ENCODE measurements at regions not wholly inside any gene's neighbourhood (a gene's known extent, or its start where the extent isn't known, plus 50 kb on each side); places are given as distances from the start of the nearest gene placed in this dataset.

GRCh38 chr17:13256545-13256944 lies 238.7 kb upstream of the ELAC2 start:
- no peaks in the 10 kb centered on the region for H3K4me1 ChIP-seq (ENCODE audit: low read depth, poor library complexity, severe bottlenecking)
- no peaks in the 10 kb centered on the region for H3K27me3 ChIP-seq (ENCODE audit: insufficient read depth, low read depth)
- no peak overlapping the region for H3K27ac ChIP-seq
- no peak overlapping the region for H3K4me3 ChIP-seq (IDR thresholded peaks at IDR 0.05; ENCODE audit: insufficient read depth, low read depth, low read length)
- H3K36me3 ChIP-seq (ENCODE audit: insufficient read depth): no peaks in the 10 kb centered on the region
- no peaks in the 10 kb centered on the region for H3K79me2 ChIP-seq (ENCODE audit: insufficient read depth, low read depth)
- no peak overlapping the region for H3K9ac ChIP-seq
- H4K20me1 ChIP-seq (ENCODE audit: insufficient read depth): no peaks in the 10 kb centered on the region
- H2AFZ ChIP-seq (ENCODE audit: low read depth): no peak overlapping the region
- TF ChIP-seq, protein P1, sequence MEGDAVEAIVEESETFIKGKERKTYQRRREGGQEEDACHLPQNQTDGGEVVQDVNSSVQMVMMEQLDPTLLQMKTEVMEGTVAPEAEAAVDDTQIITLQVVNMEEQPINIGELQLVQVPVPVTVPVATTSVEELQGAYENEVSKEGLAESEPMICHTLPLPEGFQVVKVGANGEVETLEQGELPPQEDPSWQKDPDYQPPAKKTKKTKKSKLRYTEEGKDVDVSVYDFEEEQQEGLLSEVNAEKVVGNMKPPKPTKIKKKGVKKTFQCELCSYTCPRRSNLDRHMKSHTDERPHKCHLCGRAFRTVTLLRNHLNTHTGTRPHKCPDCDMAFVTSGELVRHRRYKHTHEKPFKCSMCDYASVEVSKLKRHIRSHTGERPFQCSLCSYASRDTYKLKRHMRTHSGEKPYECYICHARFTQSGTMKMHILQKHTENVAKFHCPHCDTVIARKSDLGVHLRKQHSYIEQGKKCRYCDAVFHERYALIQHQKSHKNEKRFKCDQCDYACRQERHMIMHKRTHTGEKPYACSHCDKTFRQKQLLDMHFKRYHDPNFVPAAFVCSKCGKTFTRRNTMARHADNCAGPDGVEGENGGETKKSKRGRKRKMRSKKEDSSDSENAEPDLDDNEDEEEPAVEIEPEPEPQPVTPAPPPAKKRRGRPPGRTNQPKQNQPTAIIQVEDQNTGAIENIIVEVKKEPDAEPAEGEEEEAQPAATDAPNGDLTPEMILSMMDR (conservative IDR thresholded peaks at IDR 0.05; ENCODE audit: low read depth, low read length): no peak
- H3K4me2 ChIP-seq: no peak overlapping the region

DNA sequence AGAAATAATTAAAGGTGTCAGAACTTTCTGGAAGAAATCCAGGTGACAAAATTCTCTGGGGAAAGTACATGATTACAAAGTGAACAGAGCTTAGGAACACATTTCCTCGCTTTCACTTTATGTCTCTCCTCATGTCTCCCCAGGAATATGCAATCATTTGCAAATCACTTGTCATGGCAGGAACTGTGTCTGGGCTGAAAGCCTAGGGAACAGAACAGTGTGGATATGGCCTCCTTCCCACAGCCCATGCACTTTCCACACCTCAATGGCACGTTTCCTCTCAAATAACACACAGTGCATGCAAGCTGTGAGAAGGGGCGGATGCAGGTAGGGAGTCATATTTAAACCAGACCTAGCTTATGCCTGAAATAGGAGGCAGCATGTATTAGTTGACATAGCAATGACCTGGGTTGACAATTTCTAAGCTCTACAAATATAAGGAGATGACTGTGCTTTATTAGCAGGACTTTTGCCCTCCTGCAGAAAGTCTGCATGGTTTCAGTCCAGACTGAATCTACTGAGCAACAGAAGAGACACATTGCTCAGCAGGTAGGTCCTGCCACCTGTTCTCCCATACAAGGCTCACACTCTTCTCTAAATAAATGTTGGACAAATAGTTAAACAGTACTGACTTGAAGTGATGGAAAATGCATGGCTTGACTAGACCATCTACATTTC lies 236.0 kb upstream of the ELAC2 start:
- no peaks in the 10 kb centered on the region for H3K4me1 ChIP-seq (ENCODE audit: low read depth, poor library complexity, severe bottlenecking)
- no peaks in the 10 kb centered on the region for H3K79me2 ChIP-seq (ENCODE audit: insufficient read depth, low read depth)
- H3K27me3 ChIP-seq (ENCODE audit: insufficient read depth, low read depth): no peaks in the 10 kb centered on the region
- H3K36me3 ChIP-seq (ENCODE audit: insufficient read depth): no peaks in the 10 kb centered on the region
- H3K9ac ChIP-seq: no peak overlapping the region
- no peak overlapping the region for H3K27ac ChIP-seq
- no peak overlapping the region for H2AFZ ChIP-seq (ENCODE audit: low read depth)
- TF ChIP-seq, protein P1 (conservative IDR thresholded peaks at IDR 0.05; ENCODE audit: low read depth, low read length): no peak
- H4K20me1 ChIP-seq (ENCODE audit: insufficient read depth): no peaks in the 10 kb centered on the region
- H3K4me3 ChIP-seq (IDR thresholded peaks at IDR 0.05; ENCODE audit: insufficient read depth, low read depth, low read length): no peak overlapping the region
- H3K4me2 ChIP-seq: no peak overlapping the region

DNA sequence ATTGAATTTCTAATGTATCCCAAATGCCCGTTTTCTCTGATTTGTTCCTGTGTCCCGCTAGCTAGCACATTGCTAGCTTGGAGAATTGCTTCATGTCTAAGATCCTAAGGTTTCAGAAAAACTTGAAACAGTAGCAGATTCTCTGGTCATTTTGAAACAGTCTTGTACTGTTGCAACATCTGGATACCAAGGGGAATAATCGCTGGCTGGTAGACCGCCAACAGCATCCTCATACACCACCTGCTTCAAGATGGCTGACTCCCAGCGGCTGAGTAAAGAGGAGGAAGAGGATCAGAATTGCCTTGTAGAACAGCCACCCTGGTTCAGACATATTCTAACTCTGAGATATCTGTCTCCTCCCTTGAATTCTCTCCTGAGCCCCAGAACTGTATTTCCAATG lies 226.7 kb upstream of the ELAC2 start:
- no peaks in the 10 kb centered on the region for H4K20me1 ChIP-seq (ENCODE audit: insufficient read depth)
- no peak overlapping the region for H3K9ac ChIP-seq
- no peaks in the 10 kb centered on the region for H3K4me1 ChIP-seq (ENCODE audit: low read depth, poor library complexity, severe bottlenecking)
- no peaks in the 10 kb centered on the region for H3K27me3 ChIP-seq (ENCODE audit: insufficient read depth, low read depth)
- H3K27ac ChIP-seq: no peak overlapping the region
- H3K79me2 ChIP-seq (ENCODE audit: insufficient read depth, low read depth): no peaks in the 10 kb centered on the region
- no peak overlapping the region for H2AFZ ChIP-seq (ENCODE audit: low read depth)
- no peak overlapping the region for H3K4me3 ChIP-seq (IDR thresholded peaks at IDR 0.05; ENCODE audit: insufficient read depth, low read depth, low read length)
- H3K4me2 ChIP-seq: no peak overlapping the region
- TF ChIP-seq, protein P1 (conservative IDR thresholded peaks at IDR 0.05; ENCODE audit: low read depth, low read length): no peak
- H3K36me3 ChIP-seq (ENCODE audit: insufficient read depth): no peaks in the 10 kb centered on the region

DNA sequence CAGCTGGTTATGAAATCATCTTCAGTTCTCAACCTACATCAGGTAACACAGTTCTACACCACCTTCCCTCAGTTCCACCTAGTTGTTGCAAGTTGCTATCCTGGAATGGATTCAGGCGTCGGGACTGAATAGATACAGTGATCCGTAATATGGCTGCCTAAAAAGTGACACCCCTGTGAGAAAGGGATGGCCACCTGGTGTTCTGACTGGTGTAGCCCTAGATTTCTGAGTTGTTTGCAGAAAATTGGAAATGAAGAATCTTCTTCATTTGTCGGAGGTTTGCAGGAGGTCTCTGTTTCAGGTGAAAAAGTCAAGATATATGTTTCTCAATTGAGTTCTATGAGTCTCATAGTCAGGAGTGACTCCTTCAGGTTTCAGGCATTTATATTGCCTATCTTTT lies 225.8 kb upstream of the ELAC2 start:
- Histone ChIP-seq H3K27ac (no peak overlapping the region), H3K4me1 (ENCODE audit: low read depth, poor library complexity, severe bottlenecking) (no peaks in the 10 kb centered on the region), H2AFZ (ENCODE audit: low read depth) (no peak overlapping the region), H3K79me2 (ENCODE audit: insufficient read depth, low read depth) (no peaks in the 10 kb centered on the region), H3K4me2 (no peak overlapping the region), H3K4me3 (IDR thresholded peaks at IDR 0.05; ENCODE audit: insufficient read depth, low read depth, low read length) (no peak overlapping the region), H3K36me3 (ENCODE audit: insufficient read depth) (no peaks in the 10 kb centered on the region), H3K9ac (no peak overlapping the region), H3K27me3 (ENCODE audit: insufficient read depth, low read depth) (no peaks in the 10 kb centered on the region), H4K20me1 (ENCODE audit: insufficient read depth) (no peaks in the 10 kb centered on the region)
- TF ChIP-seq, protein P1 (conservative IDR thresholded peaks at IDR 0.05; ENCODE audit: low read depth, low read length): no peak
